Hematopoietic multipotent progenitor cell treated with erythropoietin and hydrocortisone succinate and interleukin-3 and kit ligand, for 15 days (in vitro differentiated cells): ENCODE measurements at regions not wholly inside any gene's neighbourhood (a gene's known extent, or its start where the extent isn't known, plus 50 kb on each side); places are given as distances from the start of the nearest gene placed in this dataset.
"Not testable (repeated sequence)": the region's sequence is repeated elsewhere in the genome, so short reads cannot be mapped to it uniquely, and the experiment has no call there.

Source experiments
- DNase-seq: peaks from one replicate; pipeline ENCODE4 v3.0.0-alpha.2; 2015; ENCODE audit warnings: low spot score

DNA sequence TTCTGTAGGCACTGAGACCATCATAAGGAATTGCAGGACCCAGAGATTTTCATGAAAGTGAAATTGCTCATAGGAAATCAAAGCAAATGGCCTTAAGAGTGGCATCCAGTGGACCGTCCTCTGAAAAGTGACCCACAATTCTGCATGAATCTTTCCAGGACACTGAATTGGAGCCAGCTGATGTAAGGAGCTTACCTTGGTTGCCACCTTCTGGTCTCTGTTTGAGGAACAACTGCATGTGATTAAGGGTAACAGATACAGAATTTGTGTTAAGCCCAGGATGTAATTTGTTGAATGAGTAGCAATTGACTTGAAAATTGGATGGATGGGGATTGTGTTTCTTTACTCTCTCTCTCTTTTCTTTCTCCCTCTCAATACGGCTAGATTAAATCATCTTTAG is 49.9 kb upstream of the GAS1 start:
- DNase-seq = no peak

DNA sequence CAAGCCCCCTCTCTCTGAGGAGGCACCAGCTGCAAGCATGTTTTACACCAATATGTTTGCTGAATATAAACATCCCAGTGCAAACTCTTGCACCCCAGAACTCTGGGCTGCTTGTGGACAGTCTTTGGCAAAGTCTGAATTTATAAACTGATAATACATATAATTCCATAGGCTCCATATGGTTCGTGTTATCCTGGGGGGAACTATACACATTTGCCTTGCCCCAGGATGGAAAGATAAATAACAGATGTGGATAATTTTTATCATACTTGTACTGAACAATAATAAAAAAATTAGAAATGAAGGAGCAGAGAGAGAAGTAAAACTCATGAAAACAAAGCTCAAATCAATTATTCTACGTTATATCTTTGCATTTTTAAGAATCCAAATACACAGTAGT is 50.6 kb upstream of the GAS1 start:
- DNase-seq = no peak

GRCh38 chr9:87002517-87002916 is 55.2 kb upstream of the GAS1 start:
- no peak for DNase-seq

DNA sequence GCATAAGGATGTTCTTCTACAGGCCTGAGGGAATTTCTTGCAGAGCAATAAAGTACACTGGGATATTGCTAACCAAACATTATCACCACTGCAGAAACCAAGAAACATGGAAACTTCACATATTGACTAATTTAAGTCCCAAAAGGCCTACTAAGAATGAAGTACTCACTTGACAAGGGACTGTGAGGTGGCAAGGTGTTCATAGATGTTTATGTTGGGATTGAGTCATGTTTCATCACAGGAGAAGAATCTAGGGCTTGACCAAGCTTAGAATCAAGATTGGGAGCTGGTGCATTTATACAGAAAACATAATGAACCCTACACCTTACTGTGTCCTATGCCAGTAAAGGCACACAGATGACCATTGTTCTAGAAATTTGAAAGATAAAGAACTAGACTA is 56.7 kb upstream of the GAS1 start:
- DNase-seq = no peak

GRCh38 chr9:87006956-87007355 is 59.6 kb upstream of the GAS1 start:
- DNase-seq = no peak

GRCh38 chr9:87007711-87008366 is 60.5 kb upstream of the GAS1 start:
- no peak for DNase-seq

GRCh38 chr9:87008667-87009066 is 61.4 kb upstream of the GAS1 start:
- DNase-seq = no peak

GRCh38 chr9:87010626-87011025 is 63.3 kb upstream of the GAS1 start:
- no peak for DNase-seq

DNA sequence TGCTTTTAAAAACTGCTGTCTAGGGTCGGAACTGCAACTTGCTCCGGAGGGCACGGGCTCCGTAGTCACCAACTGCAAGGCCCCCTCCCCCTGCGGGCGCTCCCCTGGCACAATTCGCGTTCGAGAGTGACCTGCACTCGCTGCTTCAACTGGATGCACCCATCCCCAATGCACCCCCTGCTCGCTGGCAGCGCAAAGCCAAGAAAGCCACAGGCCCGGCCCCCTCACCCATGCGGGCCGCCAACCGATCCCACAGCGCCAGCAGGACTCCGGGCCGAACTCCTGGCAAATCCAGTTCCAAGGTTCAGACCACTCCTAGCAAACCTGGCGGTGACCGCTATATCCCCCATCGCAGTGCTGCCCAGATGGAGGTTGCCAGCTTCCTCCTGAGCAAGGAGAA is 64.2 kb upstream of the GAS1 start:
- DNase-seq = no peak

- DNase-seq = no peak
Observed at GRCh38 chr9:87013490-87013889, 66.2 kb upstream of the GAS1 start.

GRCh38 chr9:87014436-87014835 is 67.1 kb upstream of the GAS1 start:
- no peak for DNase-seq

DNA sequence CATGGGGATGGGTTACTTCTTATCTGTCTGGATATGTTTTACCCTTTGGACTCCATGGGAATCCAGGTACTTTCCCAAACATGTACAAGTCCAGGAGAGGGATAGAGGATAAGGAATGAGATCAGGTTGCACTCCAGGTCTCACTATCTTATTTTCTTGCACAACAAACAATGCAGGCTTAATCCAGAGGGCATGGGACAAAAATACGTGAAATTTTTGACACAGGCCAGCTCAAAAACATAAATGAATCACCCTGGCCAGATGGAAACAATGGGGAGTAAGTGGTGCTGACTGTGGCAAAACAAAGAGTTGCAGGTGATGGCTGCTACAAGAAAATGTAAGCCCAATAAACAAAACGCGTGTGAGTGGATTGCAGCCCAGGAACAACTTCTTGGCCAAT is 69.4 kb upstream of the GAS1 start:
- DNase-seq = no peak

GRCh38 chr9:87020169-87020950 is 73.1 kb upstream of the GAS1 start:
- no peak for DNase-seq

DNA sequence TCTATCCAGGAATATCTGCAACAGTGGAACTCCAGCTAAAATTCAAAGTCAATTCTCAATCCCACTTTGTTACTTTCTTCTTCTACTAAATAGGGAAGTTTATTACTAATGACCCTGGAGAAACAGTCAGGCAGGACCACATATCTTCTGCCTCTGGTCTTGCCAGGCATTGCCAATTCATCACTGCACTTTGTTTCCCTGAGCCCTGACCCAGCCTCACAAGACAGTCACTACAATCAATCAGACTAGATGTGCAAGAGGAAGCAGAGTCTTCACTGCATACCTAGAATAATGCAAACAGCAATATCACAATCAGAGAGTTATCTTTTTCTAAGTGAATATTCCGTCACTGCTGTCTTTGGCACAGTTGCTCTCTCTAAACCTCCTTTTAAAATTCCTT is 74.9 kb upstream of the GAS1 start:
- DNase-seq = no peak

DNA sequence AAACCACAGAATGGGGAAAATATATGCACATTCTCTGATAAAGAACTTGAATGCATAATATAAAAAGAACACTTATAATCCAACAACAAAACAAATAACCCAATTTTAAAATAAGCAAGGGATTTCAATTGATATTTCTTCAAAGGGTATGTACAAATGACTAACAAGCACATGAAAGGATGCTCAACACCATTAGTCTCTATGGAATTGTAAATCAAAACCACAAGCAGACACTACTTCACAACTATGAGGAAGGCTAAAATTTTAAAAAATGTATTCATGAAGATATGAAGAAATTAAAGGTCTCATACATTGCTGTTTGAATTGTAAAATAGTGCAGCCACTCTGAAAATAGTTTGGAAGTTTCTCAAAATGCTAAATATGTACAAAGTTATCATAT is 78.9 kb upstream of the GAS1 start:
- DNase-seq = no peak

GRCh38 chr9:87028836-87029235 is 81.5 kb upstream of the GAS1 start:
- not testable (repeated sequence) for DNase-seq

GRCh38 chr9:87029905-87030304 is 82.6 kb upstream of the GAS1 start:
- no peak for DNase-seq

- DNase-seq = no peak
Observed at GRCh38 chr9:87034841-87035240, 87.5 kb upstream of the GAS1 start.

DNA sequence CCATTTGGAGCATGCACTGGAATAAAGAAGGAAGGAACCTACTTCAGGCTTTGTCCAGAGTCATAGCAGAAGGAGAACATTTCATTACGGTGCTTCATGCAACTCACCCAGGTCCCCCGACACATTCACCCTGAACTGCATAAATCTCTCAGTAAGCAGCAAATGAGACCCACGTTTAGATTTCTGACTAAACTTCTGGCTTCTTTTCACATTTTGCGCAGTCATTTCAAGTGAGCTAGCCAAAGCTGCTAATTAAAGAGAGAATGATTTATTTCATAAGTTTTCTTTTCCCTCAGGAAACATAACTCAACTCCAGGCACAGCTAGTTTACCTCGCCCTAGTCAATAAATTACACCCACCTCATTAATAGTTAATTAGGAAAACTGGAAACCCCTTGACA is 88.6 kb upstream of the GAS1 start:
- no peak for DNase-seq

DNA sequence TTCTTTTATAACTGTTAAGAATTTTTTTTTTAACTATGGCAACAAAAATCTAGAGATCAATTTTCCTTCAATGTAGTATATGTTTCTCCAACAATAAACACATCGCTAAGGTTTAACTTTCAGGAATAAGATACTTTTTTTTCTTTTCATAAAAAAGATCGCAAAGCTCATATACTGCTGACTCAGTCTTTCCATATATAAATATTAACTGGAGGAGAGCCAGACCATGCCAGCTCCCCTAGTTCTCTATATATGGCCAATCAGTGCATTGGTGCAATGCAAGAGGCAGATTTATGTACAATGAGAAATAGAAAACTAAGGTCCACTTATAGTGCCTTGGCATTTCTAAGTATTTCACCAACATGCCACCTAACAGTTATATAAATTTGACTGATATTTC is 89.2 kb upstream of the GAS1 start:
- DNase-seq = no peak

- DNase-seq = no peak
Observed at GRCh38 chr9:87039809-87040392, 92.6 kb upstream of the GAS1 start.

- DNase-seq = no peak
Observed at GRCh38 chr9:87040410-87041009, 93.2 kb upstream of the GAS1 start.
